Ishikawa (cell line): ENCODE measurements at regions not wholly inside any gene's neighbourhood (a gene's known extent, or its start where the extent isn't known, plus 50 kb on each side); places are given as distances from the start of the nearest gene placed in this dataset.

Source experiments
- CEBPB ChIP-seq: IDR thresholded peaks from 2 replicates; pipeline ENCODE4 v1.6.1; 2012
- CREB1 ChIP-seq: IDR thresholded peaks from 2 replicates; pipeline ENCODE4 v1.6.1; 2012; ENCODE audit warnings: low read depth
- EGR1 ChIP-seq: IDR thresholded peaks from 2 replicates; pipeline ENCODE4 v1.6.1; 2012
- EP300 ChIP-seq: IDR thresholded peaks from 2 replicates; pipeline ENCODE4 v1.6.1; 2012; ENCODE audit warnings: borderline replicate concordance
- FOXM1 ChIP-seq: IDR thresholded peaks from 2 replicates; pipeline ENCODE4 v1.6.1; 2012; ENCODE audit warnings: low read depth, borderline replicate concordance
- MAX ChIP-seq: IDR thresholded peaks from 2 replicates; pipeline ENCODE4 v1.6.1; 2012
- NFIC ChIP-seq: IDR thresholded peaks from 2 replicates; pipeline ENCODE4 v1.6.1; 2012
- RAD21 ChIP-seq: IDR thresholded peaks from 2 replicates; pipeline ENCODE4 v1.6.1; 2012; ENCODE audit warnings: low read depth
- TCF12 ChIP-seq: IDR thresholded peaks from 2 replicates; pipeline ENCODE4 v1.6.1; 2012; ENCODE audit warnings: low read depth
- TEAD4 ChIP-seq: IDR thresholded peaks from 2 replicates; pipeline ENCODE4 v1.6.1; 2012
- YY1 ChIP-seq: IDR thresholded peaks from 2 replicates; pipeline ENCODE4 v1.6.1; 2012; ENCODE audit warnings: low read depth
- TF ChIP-seq, protein P1 (sequence below): IDR thresholded peaks from 2 replicates; pipeline ENCODE4 v1.6.1; 2012
- TF ChIP-seq, protein P2 (sequence below): IDR thresholded peaks from 2 replicates; pipeline ENCODE4 v1.6.1; 2012; ENCODE audit warnings: low read depth, mild to moderate bottlenecking

- TF ChIP-seq EP300 (no peak), TEAD4 (no peak), CEBPB (no peak), NFIC (no peak), YY1 (no peak), MAX (no peak), CREB1 (no peak), EGR1 (no peak), RAD21 (no peak), TCF12 (no peak), FOXM1 (no peak)
- TF ChIP-seq, protein P1, sequence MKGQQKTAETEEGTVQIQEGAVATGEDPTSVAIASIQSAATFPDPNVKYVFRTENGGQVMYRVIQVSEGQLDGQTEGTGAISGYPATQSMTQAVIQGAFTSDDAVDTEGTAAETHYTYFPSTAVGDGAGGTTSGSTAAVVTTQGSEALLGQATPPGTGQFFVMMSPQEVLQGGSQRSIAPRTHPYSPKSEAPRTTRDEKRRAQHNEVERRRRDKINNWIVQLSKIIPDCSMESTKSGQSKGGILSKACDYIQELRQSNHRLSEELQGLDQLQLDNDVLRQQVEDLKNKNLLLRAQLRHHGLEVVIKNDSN = no peak
- TF ChIP-seq, protein P2, sequence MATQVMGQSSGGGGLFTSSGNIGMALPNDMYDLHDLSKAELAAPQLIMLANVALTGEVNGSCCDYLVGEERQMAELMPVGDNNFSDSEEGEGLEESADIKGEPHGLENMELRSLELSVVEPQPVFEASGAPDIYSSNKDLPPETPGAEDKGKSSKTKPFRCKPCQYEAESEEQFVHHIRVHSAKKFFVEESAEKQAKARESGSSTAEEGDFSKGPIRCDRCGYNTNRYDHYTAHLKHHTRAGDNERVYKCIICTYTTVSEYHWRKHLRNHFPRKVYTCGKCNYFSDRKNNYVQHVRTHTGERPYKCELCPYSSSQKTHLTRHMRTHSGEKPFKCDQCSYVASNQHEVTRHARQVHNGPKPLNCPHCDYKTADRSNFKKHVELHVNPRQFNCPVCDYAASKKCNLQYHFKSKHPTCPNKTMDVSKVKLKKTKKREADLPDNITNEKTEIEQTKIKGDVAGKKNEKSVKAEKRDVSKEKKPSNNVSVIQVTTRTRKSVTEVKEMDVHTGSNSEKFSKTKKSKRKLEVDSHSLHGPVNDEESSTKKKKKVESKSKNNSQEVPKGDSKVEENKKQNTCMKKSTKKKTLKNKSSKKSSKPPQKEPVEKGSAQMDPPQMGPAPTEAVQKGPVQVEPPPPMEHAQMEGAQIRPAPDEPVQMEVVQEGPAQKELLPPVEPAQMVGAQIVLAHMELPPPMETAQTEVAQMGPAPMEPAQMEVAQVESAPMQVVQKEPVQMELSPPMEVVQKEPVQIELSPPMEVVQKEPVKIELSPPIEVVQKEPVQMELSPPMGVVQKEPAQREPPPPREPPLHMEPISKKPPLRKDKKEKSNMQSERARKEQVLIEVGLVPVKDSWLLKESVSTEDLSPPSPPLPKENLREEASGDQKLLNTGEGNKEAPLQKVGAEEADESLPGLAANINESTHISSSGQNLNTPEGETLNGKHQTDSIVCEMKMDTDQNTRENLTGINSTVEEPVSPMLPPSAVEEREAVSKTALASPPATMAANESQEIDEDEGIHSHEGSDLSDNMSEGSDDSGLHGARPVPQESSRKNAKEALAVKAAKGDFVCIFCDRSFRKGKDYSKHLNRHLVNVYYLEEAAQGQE = no peak
Measured at GRCh38 chr12:82210882-82211281, 147.3 kb downstream of the CCDC59 start.
